K562 (cell line): ENCODE measurements at regions not wholly inside any gene's neighbourhood (a gene's known extent, or its start where the extent isn't known, plus 50 kb on each side); places are given as distances from the start of the nearest gene placed in this dataset.

Experiments
- CTCF ChIP-seq, 3 experiments: IDR thresholded peaks in 2 of 3; conservative IDR thresholded peaks in 1 of 3; 2 replicates each; pipeline ENCODE4 v1.5.1; 2011 to 2012; ENCODE audit warnings: low read length in 3 of 3, mild to moderate bottlenecking in 3 of 3, control low read depth in 2 of 3, improper control_type of control experiment in 1 of 3, inconsistent platforms in 1 of 3, low read depth in 1 of 3, mixed read lengths in 1 of 3, moderate library complexity in 1 of 3; ENCODE audit not compliant: insufficient read depth in 2 of 3
- E2F6 ChIP-seq, 2 experiments: IDR thresholded peaks; 2 replicates each; pipeline ENCODE4 v1.6.1; 2011; ENCODE audit warnings: borderline replicate concordance in 1 of 2, control low read depth in 1 of 2, low read depth in 1 of 2, low read length in 1 of 2, mild to moderate bottlenecking in 1 of 2, mixed read lengths in 1 of 2, moderate library complexity in 1 of 2; ENCODE audit not compliant: insufficient read depth in 1 of 2, insufficient read length in 1 of 2, poor library complexity in 1 of 2, severe bottlenecking in 1 of 2; ENCODE audit errors: extremely low read depth in 1 of 2
- HLTF ChIP-seq: fragments of 450-650 bp; IDR thresholded peaks from 2 replicates; pipeline ENCODE4 v1.6.1; 2016
- LCOR ChIP-seq: sonication (generic); formaldehyde crosslinking; IDR thresholded peaks from 2 replicates; pipeline ENCODE4 v1.8.0; 2022; ENCODE audit warnings: mild to moderate bottlenecking, missing genetic modification reagents
- MAX ChIP-seq: sonication (generic); formaldehyde crosslinking; IDR thresholded peaks from 2 replicates; pipeline ENCODE4 v1.9.0; 2022; ENCODE audit warnings: mild to moderate bottlenecking, missing genetic modification reagents
- PHB2 ChIP-seq: fragments of 450-650 bp; IDR thresholded peaks from 2 replicates; pipeline ENCODE4 v1.6.1; 2017; ENCODE audit warnings: low read depth
- PKNOX1 ChIP-seq: fragments of 450-650 bp; IDR thresholded peaks from 2 replicates; pipeline ENCODE4 v1.6.1; 2016
- POLR2AphosphoS5 ChIP-seq: IDR thresholded peaks from 2 replicates; pipeline ENCODE4 v1.6.1; 2011; ENCODE audit warnings: mild to moderate bottlenecking, low read depth, low read length, moderate library complexity; ENCODE audit not compliant: control insufficient read depth, insufficient read depth
- THRA ChIP-seq: fragments of 450-650 bp; IDR thresholded peaks from 2 replicates; pipeline ENCODE4 v1.6.1; 2017; ENCODE audit warnings: mild to moderate bottlenecking, moderate library complexity
- USF2 ChIP-seq: sonication (generic); formaldehyde crosslinking; IDR thresholded peaks from 2 replicates; pipeline ENCODE4 v1.5.0; 2020; ENCODE audit warnings: missing genetic modification reagents
- ZNF830 ChIP-seq: fragments of 250-450 bp; sonication (Bioruptor Pico); IDR thresholded peaks from 2 replicates; pipeline ENCODE4 v1.5.0; 2021; ENCODE audit warnings: mild to moderate bottlenecking

GRCh38 chr5:4255441-4255840 is 659.8 kb downstream of the IRX1 start:
- TF ChIP-seq USF2 (CRISPR knock-in tag) (no peak), HLTF (no peak), THRA (no peak), PKNOX1 (no peak), E2F6 (IDR thresholded peaks at IDR 0.05; ENCODE audit: borderline replicate concordance in 1 of 2, extremely low read depth in 1 of 2, insufficient read depth in 1 of 2, insufficient read length in 1 of 2, low read depth in 1 of 2, low read length in 1 of 2, poor library complexity in 1 of 2, severe bottlenecking in 1 of 2) (no peak), CTCF (IDR thresholded peaks at IDR 0.05 in 2 of 3, conservative IDR thresholded peaks at IDR 0.05 in 1 of 3; ENCODE audit: insufficient read depth in 2 of 3, low read depth in 1 of 3, low read length in 3 of 3) (no peak), MAX (CRISPR knock-in tag) (no peak), POLR2AphosphoS5 (no peak), LCOR (CRISPR knock-in tag) (no peak), PHB2 (no peak), ZNF830 (CRISPR knock-in tag) (no peak)
